Stimulated activated CD4-positive, alpha-beta T cell treated with anti-CD3 and anti-CD28 coated beads, Interleukin-12 subunit alpha, Interleukin-12 subunit beta, amount 100 ng/mL, for 48 hours (primary cell): ENCODE measurements at regions not wholly inside any gene's neighbourhood (a gene's known extent, or its start where the extent isn't known, plus 50 kb on each side); places are given as distances from the start of the nearest gene placed in this dataset.

Source experiments
- DNase-seq, 3 donors: peaks; one replicate each; pipeline ENCODE4 v3.0.0-alpha.2; 2020; ENCODE audit warnings: low read depth in 2 of 3, low spot score in 1 of 3

GRCh38 chr2:209348433-209348832 is 75.4 kb upstream of the MAP2 start:
- DNase-seq, result no peak

GRCh38 chr2:209351636-209352035 is 72.2 kb upstream of the MAP2 start:
- no peak for DNase-seq

- DNase-seq, result no peak
Observed at GRCh38 chr2:209358992-209359391, 64.9 kb upstream of the MAP2 start.

- no peak for DNase-seq
Observed at GRCh38 chr2:209367075-209367747, 56.6 kb upstream of the MAP2 start.

GRCh38 chr2:209368406-209368805 is 55.4 kb upstream of the MAP2 start:
- no peak for DNase-seq

GRCh38 chr2:209368914-209369313 is 54.9 kb upstream of the MAP2 start:
- no peak for DNase-seq

GRCh38 chr2:209369656-209370055 is 54.2 kb upstream of the MAP2 start:
- DNase-seq, result no peak

GRCh38 chr2:209371407-209371806 is 52.4 kb upstream of the MAP2 start:
- DNase-seq, result no peak
